Neural progenitor cell (in vitro differentiated cells): ENCODE measurements at regions not wholly inside any gene's neighbourhood (a gene's known extent, or its start where the extent isn't known, plus 50 kb on each side); places are given as distances from the start of the nearest gene placed in this dataset.

ENCODE experiments used
- DNase-seq: peaks from one replicate; pipeline ENCODE4 v3.0.0-alpha.2; 2016; ENCODE audit warnings: low spot score
- H2AFZ ChIP-seq: fragments of 200-600 bp; sonication (generic); replicated peaks from 2 replicates; pipeline ENCODE4 v1.6.1; 2016; ENCODE audit warnings: antibody characterized with exemption
- H3F3A ChIP-seq: fragments of 200-600 bp; sonication (generic); 2 replicates; pipeline ENCODE4 v1.6.1; 2016; ENCODE audit warnings: antibody characterized with exemption, low read depth
- H3K27ac ChIP-seq: fragments of 200-600 bp; sonication (generic); 2 replicates; pipeline ENCODE4 v1.5.1; 2016; ENCODE audit warnings: mild to moderate bottlenecking
- H3K27me3 ChIP-seq: fragments of 200-600 bp; sonication (generic); 2 replicates; pipeline ENCODE4 v1.6.1; 2016; ENCODE audit warnings: mild to moderate bottlenecking, moderate library complexity
- H3K36me3 ChIP-seq: fragments of 200-600 bp; sonication (generic); 2 replicates; pipeline ENCODE4 v1.5.1; 2016
- H3K4me1 ChIP-seq: fragments of 200-600 bp; sonication (generic); 2 replicates; pipeline ENCODE4 v1.6.1; 2016; ENCODE audit warnings: mixed run types
- H3K4me2 ChIP-seq: fragments of 200-600 bp; sonication (generic); 2 replicates; pipeline ENCODE4 v1.6.1; 2016
- H3K4me3 ChIP-seq: fragments of 200-600 bp; sonication (generic); 2 replicates; pipeline ENCODE4 v1.5.1; 2016
- H3K79me2 ChIP-seq: fragments of 200-600 bp; sonication (generic); 2 replicates; pipeline ENCODE4 v1.6.1; 2016; ENCODE audit warnings: low read depth
- H3K9ac ChIP-seq: fragments of 200-600 bp; sonication (generic); 2 replicates; pipeline ENCODE4 v1.6.1; 2016
- H3K9me3 ChIP-seq: fragments of 200-600 bp; sonication (generic); 2 replicates; pipeline ENCODE4 v1.5.1; 2016; ENCODE audit warnings: low read depth
- H4K20me1 ChIP-seq: fragments of 200-600 bp; sonication (generic); 2 replicates; pipeline ENCODE4 v1.6.1; 2016; ENCODE audit warnings: low read depth
- H3K27ac Mint-ChIP-seq: 3 replicates; pipeline ENCODE4 v1.8.0; 2021; ENCODE audit warnings: mixed read lengths
- H3K27me3 Mint-ChIP-seq: 2 replicates; pipeline ENCODE4 v1.8.0; 2022; ENCODE audit warnings: low read depth, mild to moderate bottlenecking, inconsistent platforms, moderate library complexity, mixed read lengths; ENCODE audit not compliant: insufficient read depth
- H3K36me3 Mint-ChIP-seq: 3 replicates; pipeline ENCODE4 v1.8.0; 2021; ENCODE audit warnings: mixed read lengths
- H3K4me1 Mint-ChIP-seq: 3 replicates; pipeline ENCODE4 v1.8.0; 2021; ENCODE audit warnings: mixed read lengths
- H3K4me3 Mint-ChIP-seq: 3 replicates; pipeline ENCODE4 v1.8.0; 2021; ENCODE audit warnings: mild to moderate bottlenecking, moderate library complexity, mixed read lengths
- H3K9me3 Mint-ChIP-seq: 3 replicates; pipeline ENCODE4 v1.8.0; 2020; ENCODE audit warnings: mixed read lengths
- EZH2 ChIP-seq: fragments of 200-600 bp; sonication (generic); IDR thresholded peaks from 2 replicates; pipeline ENCODE4 v1.6.1; 2017; ENCODE audit warnings: antibody characterized with exemption, mild to moderate bottlenecking, moderate library complexity
- EZH2phosphoT487 ChIP-seq: fragments of 200-600 bp; sonication (generic); IDR thresholded peaks from 2 replicates; pipeline ENCODE4 v1.6.1; 2017; ENCODE audit warnings: antibody characterized with exemption
- TF ChIP-seq, protein P1 (sequence below): fragments of 200-600 bp; sonication (generic); IDR thresholded peaks from 2 replicates; pipeline ENCODE4 v1.5.1; 2017; ENCODE audit warnings: antibody characterized with exemption, mild to moderate bottlenecking

GRCh38 chr5:34449639-34450038 is 206.5 kb upstream of the RAI14 start:
- H3K4me2 ChIP-seq, result no peak overlapping the region
- no peak overlapping the region for H3K4me3 ChIP-seq
- H3K4me3 Mint-ChIP-seq, result no peak overlapping the region
- no peaks in the 10 kb centered on the region for H3K79me2 ChIP-seq
- H2AFZ ChIP-seq, result no peak overlapping the region
- no peaks in the 10 kb centered on the region for H3K4me1 ChIP-seq
- TF ChIP-seq EZH2 (no peak), EZH2phosphoT487 (no peak)
- TF ChIP-seq, protein P1, sequence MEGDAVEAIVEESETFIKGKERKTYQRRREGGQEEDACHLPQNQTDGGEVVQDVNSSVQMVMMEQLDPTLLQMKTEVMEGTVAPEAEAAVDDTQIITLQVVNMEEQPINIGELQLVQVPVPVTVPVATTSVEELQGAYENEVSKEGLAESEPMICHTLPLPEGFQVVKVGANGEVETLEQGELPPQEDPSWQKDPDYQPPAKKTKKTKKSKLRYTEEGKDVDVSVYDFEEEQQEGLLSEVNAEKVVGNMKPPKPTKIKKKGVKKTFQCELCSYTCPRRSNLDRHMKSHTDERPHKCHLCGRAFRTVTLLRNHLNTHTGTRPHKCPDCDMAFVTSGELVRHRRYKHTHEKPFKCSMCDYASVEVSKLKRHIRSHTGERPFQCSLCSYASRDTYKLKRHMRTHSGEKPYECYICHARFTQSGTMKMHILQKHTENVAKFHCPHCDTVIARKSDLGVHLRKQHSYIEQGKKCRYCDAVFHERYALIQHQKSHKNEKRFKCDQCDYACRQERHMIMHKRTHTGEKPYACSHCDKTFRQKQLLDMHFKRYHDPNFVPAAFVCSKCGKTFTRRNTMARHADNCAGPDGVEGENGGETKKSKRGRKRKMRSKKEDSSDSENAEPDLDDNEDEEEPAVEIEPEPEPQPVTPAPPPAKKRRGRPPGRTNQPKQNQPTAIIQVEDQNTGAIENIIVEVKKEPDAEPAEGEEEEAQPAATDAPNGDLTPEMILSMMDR, result no peak
- no peaks in the 10 kb centered on the region for H3K9me3 Mint-ChIP-seq
- peaks cover 3% of the 10 kb centered on the region for H3K27me3 Mint-ChIP-seq
- no peaks in the 10 kb centered on the region for H3F3A ChIP-seq
- H4K20me1 ChIP-seq, result no peaks in the 10 kb centered on the region
- H3K4me1 Mint-ChIP-seq, result no peaks in the 10 kb centered on the region
- no peaks in the 10 kb centered on the region for H3K36me3 Mint-ChIP-seq
- H3K27me3 ChIP-seq, result no peaks in the 10 kb centered on the region
- no peaks in the 10 kb centered on the region for H3K36me3 ChIP-seq
- no peak for DNase-seq
- H3K9ac ChIP-seq, result no peak overlapping the region
- H3K27ac ChIP-seq, result no peak overlapping the region
- no peak overlapping the region for H3K27ac Mint-ChIP-seq
- no peaks in the 10 kb centered on the region for H3K9me3 ChIP-seq

DNA sequence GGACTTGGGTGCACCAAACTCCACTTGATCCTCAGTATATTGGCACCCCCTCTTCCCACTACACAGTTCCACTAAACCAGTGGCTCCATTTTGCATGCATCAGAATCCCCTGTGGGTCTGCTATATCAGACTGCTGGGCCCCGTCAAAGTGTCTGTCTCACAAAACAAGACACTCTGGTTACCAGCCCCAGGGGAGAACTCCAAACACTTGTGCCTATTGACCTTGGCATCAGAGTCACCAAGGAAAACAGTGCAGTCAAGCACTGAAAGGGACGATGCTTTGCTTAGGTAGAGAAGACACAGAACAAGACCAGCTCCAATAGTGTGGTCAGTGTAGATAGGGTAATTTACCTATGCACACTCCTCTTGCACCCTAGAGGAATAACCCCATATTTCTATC is 205.8 kb upstream of the RAI14 start:
- Histone ChIP-seq H3K9ac (no peak overlapping the region), H3K4me1 (no peaks in the 10 kb centered on the region), H3F3A (no peaks in the 10 kb centered on the region), H4K20me1 (no peaks in the 10 kb centered on the region), H3K4me2 (no peak overlapping the region), H3K27ac (no peak overlapping the region), H3K36me3 (no peaks in the 10 kb centered on the region), H3K79me2 (no peaks in the 10 kb centered on the region), H3K9me3 (no peaks in the 10 kb centered on the region), H3K4me3 (no peak overlapping the region), H3K27me3 (no peaks in the 10 kb centered on the region), H2AFZ (no peak overlapping the region)
- H3K4me1 Mint-ChIP-seq, result no peaks in the 10 kb centered on the region
- no peak overlapping the region for H3K27ac Mint-ChIP-seq
- H3K9me3 Mint-ChIP-seq, result no peaks in the 10 kb centered on the region
- H3K4me3 Mint-ChIP-seq, result no peak overlapping the region
- no peaks in the 10 kb centered on the region for H3K36me3 Mint-ChIP-seq
- no peak for DNase-seq
- peaks cover 3% of the 10 kb centered on the region for H3K27me3 Mint-ChIP-seq
- TF ChIP-seq, protein P1, result no peak
- TF ChIP-seq EZH2 (no peak), EZH2phosphoT487 (no peak)

GRCh38 chr5:34452170-34452828 is 203.8 kb upstream of the RAI14 start:
- Histone ChIP-seq H3K4me1 (no peaks in the 10 kb centered on the region), H3K9ac (no peak overlapping the region), H3K27ac (no peak overlapping the region), H3F3A (no peaks in the 10 kb centered on the region), H3K4me3 (no peak overlapping the region), H3K36me3 (no peaks in the 10 kb centered on the region), H3K4me2 (no peak overlapping the region), H3K27me3 (no peaks in the 10 kb centered on the region), H3K79me2 (no peaks in the 10 kb centered on the region), H2AFZ (peak overlapping the region; percentile 54), H3K9me3 (no peaks in the 10 kb centered on the region), H4K20me1 (no peaks in the 10 kb centered on the region)
- Mint-ChIP-seq H3K36me3 (no peaks in the 10 kb centered on the region), H3K27ac (no peak overlapping the region), H3K27me3 (peaks cover 7% of the 10 kb centered on the region), H3K4me1 (no peaks in the 10 kb centered on the region), H3K9me3 (no peaks in the 10 kb centered on the region), H3K4me3 (no peak overlapping the region)
- DNase-seq, result peak; percentile 64
- TF ChIP-seq, protein P1, result peak; percentile 81
- no peak for TF ChIP-seq EZH2phosphoT487
